HCT116 (cell line): ENCODE measurements at regions not wholly inside any gene's neighbourhood (a gene's known extent, or its start where the extent isn't known, plus 50 kb on each side); places are given as distances from the start of the nearest gene placed in this dataset.

Source experiments
- ATAC-seq: fragments of 200-7000 bp; cut with Tn5 transposase; 2 replicates; pipeline ENCODE4 v1.9.1; 2020; ENCODE audit warnings: mild to moderate bottlenecking, moderate library complexity
- BruUV-seq: library from RNA; stranded (reverse); fragments of 400-500 nt; replicated peaks from 2 replicates; lab custom pipeline; 2021; lab: Mats Ljungman, UMichigan
- CTCF ChIA-PET: fragments of 300-600 bp; sonication (Branson Sonifier 250); formaldehyde crosslinking; loops from one replicate; lab custom pipeline; 2021; ENCODE audit warnings: antibody characterized with exemption; lab: Charles Lee
- POLR2A ChIA-PET: fragments of 300-600, 350-600 bp; sonication (Branson Sonifier 250); formaldehyde crosslinking; loops from one replicate; lab custom pipeline; 2021; ENCODE audit warnings: antibody characterized with exemption; lab: Charles Lee
- RAD21 ChIA-PET, 2 experiments: fragments of 300-600 bp; sonication (Branson Sonifier 250); formaldehyde crosslinking; loops; one replicate each; lab custom pipeline; 2023; ENCODE audit warnings: low total read pairs in 2 of 2; ENCODE audit not compliant: uncharacterized antibody in 2 of 2, unreplicated experiment in 2 of 2, low non-redundant PET in 1 of 2; lab: Charles Lee
- DNase-seq: peaks from one replicate; pipeline ENCODE4 v3.0.0-alpha.2; 2010; ENCODE audit warnings: low read depth, low spot score
- H2AFZ ChIP-seq: fragments of 200-600 bp; shearing (Covaris generic), sonication (generic); 2 replicates; pipeline ENCODE4 v1.6.1; 2017; ENCODE audit warnings: low read depth, mixed run types, mixed read lengths, antibody characterized with exemption, low read length; ENCODE audit not compliant: poor library complexity, severe bottlenecking
- H3K27ac ChIP-seq: 2 replicates; pipeline ENCODE4 v1.5.1; 2012; ENCODE audit warnings: low read depth, low read length
- H3K27me3 ChIP-seq: fragments of 200-600 bp; sonication (generic); 2 replicates; pipeline ENCODE4 v1.6.1; 2016; ENCODE audit warnings: mixed run types, low read length, mixed read lengths; ENCODE audit not compliant: insufficient read depth
- H3K36me3 ChIP-seq, 2 experiments: fragments of 200-500 bp in 1 of 2; fragments of 200-600 bp in 1 of 2; sonication (Bioruptor generic) in 1 of 2; sonication (generic) in 1 of 2; 2 replicates each; pipeline versions ENCODE4 v1.5.1 to v1.6.1; 2014 to 2016; ENCODE audit warnings: low read length in 2 of 2, inconsistent platforms in 1 of 2, mixed read lengths in 1 of 2, mixed run types in 1 of 2; ENCODE audit not compliant: insufficient read depth in 2 of 2, control insufficient read depth in 1 of 2
- H3K4me1 ChIP-seq, 2 experiments: fragments of 200-600 bp in 1 of 2; sonication (generic) in 1 of 2; 2 replicates each; pipeline versions ENCODE4 v1.5.1 to v1.6.1; 2012 to 2017; ENCODE audit warnings: low read length in 2 of 2, inconsistent platforms in 1 of 2, mild to moderate bottlenecking in 1 of 2, mixed read lengths in 1 of 2, mixed run types in 1 of 2, moderate library complexity in 1 of 2; ENCODE audit not compliant: insufficient read depth in 2 of 2, control insufficient read depth in 1 of 2
- H3K4me2 ChIP-seq: fragments of 200-600 bp; sonication (generic); 2 replicates; pipeline ENCODE4 v1.6.1; 2017; ENCODE audit warnings: mixed run types, low read length, mixed read lengths
- H3K4me3 ChIP-seq, 2 experiments: fragments of 200-600 bp in 1 of 2; sonication (generic) in 1 of 2; replicated peaks in 1 of 2; 2 replicates each; pipeline ENCODE4 v1.5.1; 2011 to 2016; ENCODE audit warnings: low read length in 2 of 2, control low read depth in 1 of 2, low read depth in 1 of 2, mild to moderate bottlenecking in 1 of 2, mixed read lengths in 1 of 2, mixed run types in 1 of 2
- H3K79me2 ChIP-seq: fragments of 200-600 bp; sonication (generic); 2 replicates; pipeline ENCODE4 v1.6.1; 2017; ENCODE audit warnings: mild to moderate bottlenecking, mixed run types, low read length, moderate library complexity, mixed read lengths; ENCODE audit not compliant: insufficient read depth
- H3K9ac ChIP-seq: fragments of 200-600 bp; sonication (generic); 2 replicates; pipeline ENCODE4 v1.6.1; 2016; ENCODE audit warnings: low read length, mixed read lengths
- H3K9me2 ChIP-seq: fragments of 200-600 bp; sonication (generic), shearing (Covaris generic); 2 replicates; pipeline ENCODE4 v1.6.1; 2017; ENCODE audit warnings: mixed run types, mild to moderate bottlenecking, moderate library complexity; ENCODE audit not compliant: insufficient read depth
- H3K9me3 ChIP-seq, 2 experiments: fragments of 200-500 bp in 1 of 2; fragments of 200-600 bp in 1 of 2; sonication (Bioruptor generic) in 1 of 2; sonication (generic) in 1 of 2; 2 replicates each; pipeline ENCODE4 v1.6.1; 2014 to 2017; ENCODE audit warnings: low read length in 2 of 2, mixed read lengths in 2 of 2, inconsistent platforms in 1 of 2, low read depth in 1 of 2, mild to moderate bottlenecking in 1 of 2, mixed run types in 1 of 2, moderate library complexity in 1 of 2; ENCODE audit not compliant: control insufficient read depth in 1 of 2, insufficient read depth in 1 of 2
- H4K20me1 ChIP-seq: fragments of 200-600 bp; sonication (generic), shearing (Covaris generic); 2 replicates; pipeline ENCODE4 v1.6.1; 2017; ENCODE audit warnings: mixed run types, mild to moderate bottlenecking, moderate library complexity; ENCODE audit not compliant: insufficient read depth
- EGR1 ChIP-seq: IDR thresholded peaks from 2 replicates; pipeline ENCODE4 v1.6.1; 2012; ENCODE audit warnings: low read depth
- POLR2AphosphoS5 ChIP-seq: IDR thresholded peaks from 2 replicates; pipeline ENCODE4 v1.6.1; 2011; ENCODE audit warnings: mild to moderate bottlenecking, low read depth, low read length, moderate library complexity
- SP1 ChIP-seq: IDR thresholded peaks from 2 replicates; pipeline ENCODE4 v1.6.1; 2012; ENCODE audit warnings: low read depth
- SRF ChIP-seq: IDR thresholded peaks from 2 replicates; pipeline ENCODE4 v1.6.1; 2012; ENCODE audit warnings: low read depth
- TCF7L2 ChIP-seq: IDR thresholded peaks from 2 replicates; pipeline ENCODE4 v1.7.0; 2011; ENCODE audit warnings: borderline replicate concordance, inconsistent platforms; ENCODE audit not compliant: insufficient read depth, insufficient read length; ENCODE audit errors: extremely low read depth
- ZBTB33 ChIP-seq: IDR thresholded peaks from 2 replicates; pipeline ENCODE4 v1.6.1; 2011; ENCODE audit warnings: mild to moderate bottlenecking, low read length, moderate library complexity; ENCODE audit not compliant: insufficient replicate concordance; ENCODE audit errors: extremely low read depth
- ZNF274 ChIP-seq: fragments of 200-500 bp; sonication (Bioruptor generic); IDR thresholded peaks from 2 replicates; pipeline ENCODE4 v1.6.1; 2014; ENCODE audit warnings: mild to moderate bottlenecking, low read depth, low read length, inconsistent platforms
- intact Hi-C: fragments of 100-400 bp; cut with micrococcal nuclease; formaldehyde crosslinking; loops from 2 replicates; pipeline ENCODE4 v1.10.0; 2022

- no peak for ATAC-seq
- Histone ChIP-seq H3K27me3 (no peaks in the 10 kb centered on the region), H3K9ac (no peak overlapping the region), H3K4me2 (no peak overlapping the region), H4K20me1 (no peaks in the 10 kb centered on the region), H3K27ac (no peak overlapping the region), H3K79me2 (no peaks in the 10 kb centered on the region), H3K4me1 (peaks cover 0 to 4% of the 10 kb centered on the region in 2 experiments; a peak in 1 of 4 replicates), H2AFZ (no peak overlapping the region), H3K36me3 (no peaks in the 10 kb centered on the region), H3K9me2 (no peaks in the 10 kb centered on the region), H3K9me3 (no peaks in the 10 kb centered on the region), H3K4me3 (no peak overlapping the region)
- BruUV-seq, result no TSS peak
- no peak for DNase-seq
- ChIA-PET POLR2A (no interaction called here), RAD21 (no interaction called here), CTCF (no interaction called here)
- intact Hi-C loops, result no loop called here
- no peak for TF ChIP-seq ZBTB33
- no peak for TF ChIP-seq TCF7L2
- no peak for TF ChIP-seq SP1
- TF ChIP-seq SRF, result no peak
- TF ChIP-seq ZNF274, result no peak
- no peak for TF ChIP-seq EGR1
- TF ChIP-seq POLR2AphosphoS5, result no peak
Observed at GRCh38 chr2:120586507-120587278, 149.0 kb upstream of the GLI2 start.
